ENCODE measurements at regions not wholly inside any gene's neighbourhood (a gene's known extent, or its start where the extent isn't known, plus 50 kb on each side); places are given as distances from the start of the nearest gene placed in this dataset.
A peak's percentile ranks its signal among the peaks of the same experiment; 100 is the strongest.

DNA sequence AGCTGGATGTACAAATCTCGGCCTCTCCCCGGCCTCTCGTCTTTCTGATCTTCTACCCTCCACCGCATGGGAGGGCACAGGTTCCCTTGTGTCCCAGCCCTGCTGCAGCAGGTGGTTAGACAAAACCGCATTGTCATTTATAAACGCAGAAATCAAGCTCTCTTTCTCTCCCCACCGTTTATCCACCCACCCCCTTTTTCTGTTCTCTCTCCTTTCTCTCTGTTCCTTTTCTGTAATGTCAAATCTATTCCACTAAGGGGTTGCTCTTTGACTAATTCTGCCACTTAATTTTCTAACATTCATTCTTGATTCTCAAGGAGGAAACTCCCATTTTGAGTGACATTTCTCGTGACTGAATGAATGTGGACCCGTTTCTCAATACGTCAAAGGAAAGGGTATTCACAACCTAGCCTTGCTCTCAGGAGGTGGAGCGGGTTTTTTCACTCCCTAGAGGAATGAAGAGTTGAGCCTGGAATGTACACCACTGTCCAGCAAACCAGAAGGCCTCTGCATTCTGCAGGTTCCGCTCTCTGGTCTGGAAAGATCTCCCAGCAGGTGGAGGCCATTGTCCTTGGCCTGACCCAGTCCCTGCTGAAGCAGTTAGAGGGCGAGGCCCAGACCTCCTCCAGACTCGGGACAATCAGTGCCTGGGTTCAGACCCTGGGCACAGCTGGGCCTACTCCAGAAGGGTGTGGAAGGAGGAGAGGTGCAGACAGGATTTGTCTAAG is 70.9 kb upstream of the ENPP6 start:
- Histone ChIP-seq H3K27me3 (no peaks in the 10 kb centered on the region), H3K4me1 (peaks cover 27% of the 10 kb centered on the region), H3K27ac (peak overlapping the region; percentile 39), H3K4me3 (no peak overlapping the region), H3K36me3 (no peaks in the 10 kb centered on the region), H3K9me3 (no peaks in the 10 kb centered on the region)
- DNase-seq (ENCODE audit: low spot score in 2 of 2) = no peak
- 52% methylated on average over 13 of the region's 14 CpGs for WGBS
- TF ChIP-seq POLR2A (IDR thresholded peaks at IDR 0.05) (no peak), POLR2AphosphoS5 (IDR thresholded peaks at IDR 0.05) (no peak), EP300 (IDR thresholded peaks at IDR 0.05) (no peak)
- TF ChIP-seq, protein P1, sequence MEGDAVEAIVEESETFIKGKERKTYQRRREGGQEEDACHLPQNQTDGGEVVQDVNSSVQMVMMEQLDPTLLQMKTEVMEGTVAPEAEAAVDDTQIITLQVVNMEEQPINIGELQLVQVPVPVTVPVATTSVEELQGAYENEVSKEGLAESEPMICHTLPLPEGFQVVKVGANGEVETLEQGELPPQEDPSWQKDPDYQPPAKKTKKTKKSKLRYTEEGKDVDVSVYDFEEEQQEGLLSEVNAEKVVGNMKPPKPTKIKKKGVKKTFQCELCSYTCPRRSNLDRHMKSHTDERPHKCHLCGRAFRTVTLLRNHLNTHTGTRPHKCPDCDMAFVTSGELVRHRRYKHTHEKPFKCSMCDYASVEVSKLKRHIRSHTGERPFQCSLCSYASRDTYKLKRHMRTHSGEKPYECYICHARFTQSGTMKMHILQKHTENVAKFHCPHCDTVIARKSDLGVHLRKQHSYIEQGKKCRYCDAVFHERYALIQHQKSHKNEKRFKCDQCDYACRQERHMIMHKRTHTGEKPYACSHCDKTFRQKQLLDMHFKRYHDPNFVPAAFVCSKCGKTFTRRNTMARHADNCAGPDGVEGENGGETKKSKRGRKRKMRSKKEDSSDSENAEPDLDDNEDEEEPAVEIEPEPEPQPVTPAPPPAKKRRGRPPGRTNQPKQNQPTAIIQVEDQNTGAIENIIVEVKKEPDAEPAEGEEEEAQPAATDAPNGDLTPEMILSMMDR (IDR thresholded peaks at IDR 0.05) = no peak

DNA sequence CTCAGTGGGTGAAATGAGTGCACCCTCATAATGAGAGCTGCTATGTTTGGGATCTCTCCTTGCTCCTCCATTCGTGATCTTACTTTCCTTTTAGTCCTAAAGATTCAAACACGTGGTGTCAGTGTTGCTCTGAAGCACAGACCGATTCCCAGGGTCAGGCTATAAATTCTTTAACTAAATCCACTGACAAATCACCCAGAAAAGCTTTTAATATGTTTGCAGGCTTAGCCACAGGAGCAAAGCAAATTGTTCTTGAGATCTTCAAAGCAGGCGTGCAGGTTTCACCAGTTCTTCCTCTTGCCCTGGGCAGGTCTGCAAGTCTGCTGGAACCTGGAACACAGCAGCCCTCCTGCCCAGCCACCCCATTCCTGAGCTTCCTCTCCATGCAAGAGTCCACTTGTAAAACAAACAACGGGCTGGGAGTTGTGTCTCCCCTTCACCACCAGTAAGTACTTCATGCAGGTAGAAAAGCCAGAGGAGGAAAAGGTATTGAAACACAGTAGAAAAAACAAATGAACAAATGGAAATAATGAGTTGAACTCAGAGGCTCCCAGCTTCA is 70.1 kb upstream of the ENPP6 start:
- TF ChIP-seq POLR2AphosphoS5 (IDR thresholded peaks at IDR 0.05) (no peak), EP300 (IDR thresholded peaks at IDR 0.05) (no peak), POLR2A (IDR thresholded peaks at IDR 0.05) (no peak)
- TF ChIP-seq, protein P1 (IDR thresholded peaks at IDR 0.05) = no peak
- H3K27ac ChIP-seq = peak overlapping the region; percentile 39
- no peaks in the 10 kb centered on the region for H3K9me3 ChIP-seq
- no peak for DNase-seq (ENCODE audit: low spot score in 2 of 2)
- H3K4me3 ChIP-seq = no peak overlapping the region
- WGBS = 16% methylated on average over 5 of the region's 5 CpGs
- H3K36me3 ChIP-seq = no peaks in the 10 kb centered on the region
- H3K4me1 ChIP-seq = peaks cover 33% of the 10 kb centered on the region
- H3K27me3 ChIP-seq = no peaks in the 10 kb centered on the region

DNA sequence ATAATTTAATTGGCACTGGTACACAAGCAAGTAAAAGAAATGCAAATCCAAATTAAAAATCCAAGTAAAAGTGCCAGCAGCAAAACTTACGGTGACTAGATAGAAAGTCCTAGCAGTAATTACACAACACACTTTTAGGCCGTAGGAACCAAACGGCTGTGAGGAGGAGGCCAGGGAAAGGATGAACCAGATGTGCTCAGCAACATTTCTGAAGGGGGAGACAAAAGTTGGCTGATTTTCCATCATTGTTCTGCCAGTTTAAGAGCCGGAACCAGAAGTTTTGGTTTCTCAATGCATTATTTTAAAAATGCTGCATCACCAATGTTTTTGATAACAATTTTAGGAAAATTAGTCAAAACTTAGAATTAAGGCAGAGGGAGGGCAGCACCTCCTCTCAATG is 68.7 kb upstream of the ENPP6 start:
- no peak for DNase-seq (ENCODE audit: low spot score in 2 of 2)
- Histone ChIP-seq H3K9me3 (no peaks in the 10 kb centered on the region), H3K27me3 (no peaks in the 10 kb centered on the region), H3K4me1 (peaks cover 47% of the 10 kb centered on the region), H3K27ac (no peak overlapping the region), H3K4me3 (no peak overlapping the region), H3K36me3 (no peaks in the 10 kb centered on the region)
- TF ChIP-seq POLR2AphosphoS5 (IDR thresholded peaks at IDR 0.05) = no peak
- no peak for TF ChIP-seq EP300 (IDR thresholded peaks at IDR 0.05)
- TF ChIP-seq, protein P1 (IDR thresholded peaks at IDR 0.05) = no peak
- TF ChIP-seq POLR2A (IDR thresholded peaks at IDR 0.05) = no peak
- WGBS = 42% methylated on average over 4 of the region's 4 CpGs

DNA sequence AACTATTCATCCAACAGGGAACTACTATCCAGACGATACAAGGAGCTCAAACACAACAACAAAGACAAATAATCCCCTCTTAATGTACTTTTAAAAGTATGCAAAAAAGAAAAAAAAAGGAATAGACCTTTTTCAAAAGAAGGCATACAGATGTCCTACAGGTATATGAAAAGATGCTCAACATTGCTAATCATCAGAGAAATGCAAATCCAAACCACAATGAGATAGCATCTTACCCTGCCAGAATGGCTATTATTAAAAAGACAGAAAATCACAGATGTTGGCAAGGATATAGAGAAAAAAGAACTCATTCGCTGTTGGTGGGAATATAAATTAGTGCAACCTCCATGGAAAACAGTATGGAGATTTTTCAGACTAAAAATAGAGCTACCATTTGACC is 67.1 kb upstream of the ENPP6 start:
- no peak overlapping the region for H3K4me3 ChIP-seq
- DNase-seq (ENCODE audit: low spot score in 2 of 2) = no peak
- no peaks in the 10 kb centered on the region for H3K36me3 ChIP-seq
- no peak overlapping the region for H3K27ac ChIP-seq
- no peak for TF ChIP-seq POLR2A (IDR thresholded peaks at IDR 0.05)
- TF ChIP-seq, protein P1 (IDR thresholded peaks at IDR 0.05) = no peak
- no peak for TF ChIP-seq POLR2AphosphoS5 (IDR thresholded peaks at IDR 0.05)
- no peak for TF ChIP-seq EP300 (IDR thresholded peaks at IDR 0.05)
- H3K9me3 ChIP-seq = no peaks in the 10 kb centered on the region
- no peaks in the 10 kb centered on the region for H3K27me3 ChIP-seq
- 88% methylated on average over 2 of the region's 2 CpGs for WGBS
- peaks cover 49% of the 10 kb centered on the region for H3K4me1 ChIP-seq

DNA sequence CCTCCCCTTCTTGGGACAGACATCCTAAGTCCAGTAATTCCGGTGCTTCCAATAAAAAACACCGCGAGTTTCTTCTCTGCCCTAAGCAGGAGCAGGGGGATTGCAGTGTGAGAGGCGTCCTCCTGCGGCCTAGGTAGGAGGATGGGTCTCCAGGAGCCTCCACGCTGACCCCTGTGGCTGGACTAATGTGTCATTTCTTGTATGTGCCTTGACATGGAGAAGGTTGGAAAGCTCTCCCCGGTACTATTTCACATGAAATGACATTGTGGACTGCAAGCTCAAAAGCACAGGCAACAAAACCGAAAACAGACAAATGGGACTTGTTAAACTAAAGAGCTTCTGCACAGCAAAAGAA is 66.6 kb upstream of the ENPP6 start:
- no peaks in the 10 kb centered on the region for H3K9me3 ChIP-seq
- no peak for TF ChIP-seq POLR2AphosphoS5 (IDR thresholded peaks at IDR 0.05)
- TF ChIP-seq, protein P1 (IDR thresholded peaks at IDR 0.05) = no peak
- TF ChIP-seq POLR2A (IDR thresholded peaks at IDR 0.05) = no peak
- TF ChIP-seq EP300 (IDR thresholded peaks at IDR 0.05) = no peak
- no peaks in the 10 kb centered on the region for H3K27me3 ChIP-seq
- H3K4me3 ChIP-seq = no peak overlapping the region
- 93% methylated on average over 8 of the region's 8 CpGs for WGBS
- no peaks in the 10 kb centered on the region for H3K36me3 ChIP-seq
- peaks cover 49% of the 10 kb centered on the region for H3K4me1 ChIP-seq
- DNase-seq (ENCODE audit: low spot score in 2 of 2) = no peak
- no peak overlapping the region for H3K27ac ChIP-seq

Measured in suprapubic skin (tissue), 4 donors.